Fibroblast of mammary gland (primary cell): ENCODE measurements at regions not wholly inside any gene's neighbourhood (a gene's known extent, or its start where the extent isn't known, plus 50 kb on each side); places are given as distances from the start of the nearest gene placed in this dataset.
"Not testable (repeated sequence)": the region's sequence is repeated elsewhere in the genome, so short reads cannot be mapped to it uniquely, and the experiment has no call there.

Experiments
- DNase-seq: peaks from one replicate; pipeline ENCODE4 v3.0.0-alpha.2; 2010; ENCODE audit warnings: low read depth
- H3K4me3 ChIP-seq: 2 replicates; pipeline ENCODE4 v1.5.1; 2011; ENCODE audit warnings: low read depth, mild to moderate bottlenecking, low read length, moderate library complexity; ENCODE audit not compliant: control insufficient read depth
- TF ChIP-seq, protein P1 (sequence below): conservative IDR thresholded peaks from 2 replicates; pipeline ENCODE4 v1.5.1; 2011; ENCODE audit warnings: low read depth, low read length, inconsistent platforms; ENCODE audit not compliant: control insufficient read depth, insufficient read depth

- H3K4me3 ChIP-seq, result no peak overlapping the region
- no peak for DNase-seq
- TF ChIP-seq, protein P1, sequence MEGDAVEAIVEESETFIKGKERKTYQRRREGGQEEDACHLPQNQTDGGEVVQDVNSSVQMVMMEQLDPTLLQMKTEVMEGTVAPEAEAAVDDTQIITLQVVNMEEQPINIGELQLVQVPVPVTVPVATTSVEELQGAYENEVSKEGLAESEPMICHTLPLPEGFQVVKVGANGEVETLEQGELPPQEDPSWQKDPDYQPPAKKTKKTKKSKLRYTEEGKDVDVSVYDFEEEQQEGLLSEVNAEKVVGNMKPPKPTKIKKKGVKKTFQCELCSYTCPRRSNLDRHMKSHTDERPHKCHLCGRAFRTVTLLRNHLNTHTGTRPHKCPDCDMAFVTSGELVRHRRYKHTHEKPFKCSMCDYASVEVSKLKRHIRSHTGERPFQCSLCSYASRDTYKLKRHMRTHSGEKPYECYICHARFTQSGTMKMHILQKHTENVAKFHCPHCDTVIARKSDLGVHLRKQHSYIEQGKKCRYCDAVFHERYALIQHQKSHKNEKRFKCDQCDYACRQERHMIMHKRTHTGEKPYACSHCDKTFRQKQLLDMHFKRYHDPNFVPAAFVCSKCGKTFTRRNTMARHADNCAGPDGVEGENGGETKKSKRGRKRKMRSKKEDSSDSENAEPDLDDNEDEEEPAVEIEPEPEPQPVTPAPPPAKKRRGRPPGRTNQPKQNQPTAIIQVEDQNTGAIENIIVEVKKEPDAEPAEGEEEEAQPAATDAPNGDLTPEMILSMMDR, result no peak
These were observed 219.3 kb upstream of the GRIN3A start for GRCh38 chr9:101957705-101958104.

DNA sequence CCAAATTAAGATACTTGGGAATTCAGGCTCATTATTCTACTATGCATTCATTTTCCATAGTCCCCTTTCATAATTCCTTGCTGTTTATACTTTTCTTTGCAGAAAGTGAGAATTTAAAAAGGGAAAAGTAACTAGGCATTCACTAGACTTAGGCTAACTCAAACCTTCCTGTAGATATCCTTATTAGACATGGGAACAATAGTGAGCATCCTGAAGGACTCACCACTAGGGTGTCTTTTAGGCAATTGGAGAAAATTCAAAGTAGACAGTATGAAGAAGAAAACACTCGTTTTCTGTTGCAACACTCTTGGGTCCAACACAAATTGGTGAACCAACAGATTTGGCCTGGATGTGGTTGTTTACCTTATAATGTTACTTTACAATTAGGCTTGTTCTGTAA is 213.2 kb upstream of the GRIN3A start:
- TF ChIP-seq, protein P1, result no peak
- no peak overlapping the region for H3K4me3 ChIP-seq
- DNase-seq, result no peak

GRCh38 chr9:101931756-101932155 is 193.3 kb upstream of the GRIN3A start:
- no peak for DNase-seq
- TF ChIP-seq, protein P1, result no peak
- H3K4me3 ChIP-seq, result no peak overlapping the region

GRCh38 chr9:101930783-101931182 is 192.3 kb upstream of the GRIN3A start:
- TF ChIP-seq, protein P1, result no peak
- DNase-seq, result no peak
- H3K4me3 ChIP-seq, result no peak overlapping the region

GRCh38 chr9:101925498-101925897 is 187.1 kb upstream of the GRIN3A start:
- no peak for DNase-seq
- no peak overlapping the region for H3K4me3 ChIP-seq
- TF ChIP-seq, protein P1, result no peak

DNA sequence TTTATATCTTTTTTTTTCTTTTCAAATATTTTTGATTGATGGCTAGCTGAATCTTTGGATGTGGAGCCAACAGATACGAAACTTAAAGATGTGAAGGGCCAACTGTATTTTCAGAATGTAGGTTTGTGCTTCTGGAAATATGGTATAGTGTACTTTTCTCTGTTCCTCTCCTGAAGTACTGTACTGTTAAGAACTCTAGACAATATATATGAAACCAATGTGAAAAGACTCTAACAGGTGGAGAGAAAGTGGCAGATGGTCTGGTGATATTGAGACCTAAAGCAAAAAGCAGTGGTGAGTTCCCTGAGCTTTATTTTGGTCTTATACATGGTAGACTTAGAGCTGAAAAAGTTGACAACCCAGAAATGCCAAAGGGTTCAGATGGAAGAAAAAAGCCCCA is 185.0 kb upstream of the GRIN3A start:
- DNase-seq, result no peak
- TF ChIP-seq, protein P1, result no peak
- no peak overlapping the region for H3K4me3 ChIP-seq

DNA sequence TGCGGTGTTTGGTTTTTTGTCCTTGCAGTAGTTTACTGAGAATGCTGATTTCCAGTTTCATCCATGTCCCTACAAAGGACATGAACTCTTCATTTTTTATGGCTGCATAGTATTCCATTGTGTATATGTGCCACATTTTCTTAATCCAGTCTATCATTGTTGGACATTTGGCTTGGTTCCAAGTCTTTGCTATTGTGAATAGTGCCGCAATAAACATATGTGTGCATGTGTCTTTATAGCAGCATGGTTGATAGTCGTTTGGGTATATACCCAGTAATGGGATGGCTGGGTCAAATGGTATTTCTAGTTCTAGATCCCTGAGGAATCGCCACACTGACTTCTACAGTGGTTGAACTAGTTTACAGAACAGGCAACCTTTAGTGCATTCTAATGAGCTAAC is 178.5 kb upstream of the GRIN3A start:
- DNase-seq, result not testable (repeated sequence)

More for the DNA sequence above, 178.5 kb upstream of the GRIN3A start:
- not testable (repeated sequence) for H3K4me3 ChIP-seq
